HG02981 (cell line): ENCODE measurements at regions not wholly inside any gene's neighbourhood (a gene's known extent, or its start where the extent isn't known, plus 50 kb on each side); places are given as distances from the start of the nearest gene placed in this dataset.

ENCODE experiments used
- ATAC-seq: cut with Tn5 transposase; IDR thresholded peaks from one replicate; pipeline ENCODE4 v1.9.1; 2021; ENCODE audit warnings: mild to moderate bottlenecking, moderate library complexity; ENCODE audit not compliant: unreplicated experiment

DNA sequence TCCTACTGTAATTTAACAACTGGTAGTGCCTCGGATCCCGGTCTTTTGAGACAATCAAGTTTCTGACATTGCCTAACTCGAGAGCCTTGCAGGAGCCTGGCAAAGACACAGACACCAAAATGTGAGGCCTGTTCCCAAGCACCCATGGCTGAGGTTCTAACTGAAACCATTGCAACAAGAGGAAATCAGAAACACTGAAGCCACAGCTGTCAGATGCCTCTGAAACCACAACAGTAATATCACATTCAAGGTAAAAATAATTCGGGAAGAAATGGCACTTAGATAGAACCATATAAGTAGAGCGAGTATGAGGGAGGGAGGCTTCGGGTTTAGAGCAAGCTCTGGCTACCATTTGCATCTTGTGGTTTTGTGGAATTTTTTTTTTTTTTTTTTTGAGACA is 285.9 kb downstream of the FBXO15 start:
- no peak for ATAC-seq

DNA sequence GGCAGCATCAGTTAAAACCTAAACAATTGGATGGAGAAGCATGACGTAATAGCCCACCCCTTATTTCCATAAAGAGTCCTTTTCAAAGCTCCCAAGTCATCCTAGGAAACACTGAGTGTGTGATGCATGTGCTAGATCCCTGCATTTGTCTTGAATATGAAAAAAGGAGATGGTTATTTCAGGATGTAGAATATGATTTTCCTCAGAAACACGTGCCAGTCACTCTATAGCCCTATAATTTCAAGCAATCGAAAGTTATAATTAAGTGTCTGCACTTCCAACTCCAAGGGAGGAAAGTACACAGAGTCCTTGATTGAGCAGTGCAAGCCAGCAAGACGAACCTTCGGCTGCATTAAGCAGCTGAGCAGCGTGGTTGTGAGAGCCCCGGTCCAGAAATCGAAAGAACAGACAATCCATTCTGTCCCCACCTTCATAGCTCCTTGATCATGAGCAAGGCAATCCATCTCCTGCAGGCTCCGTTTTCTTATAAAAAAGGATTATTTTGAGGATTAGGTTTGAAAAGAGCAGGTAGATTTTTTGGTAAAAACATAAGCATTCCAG is 287.7 kb downstream of the FBXO15 start:
- no peak for ATAC-seq

DNA sequence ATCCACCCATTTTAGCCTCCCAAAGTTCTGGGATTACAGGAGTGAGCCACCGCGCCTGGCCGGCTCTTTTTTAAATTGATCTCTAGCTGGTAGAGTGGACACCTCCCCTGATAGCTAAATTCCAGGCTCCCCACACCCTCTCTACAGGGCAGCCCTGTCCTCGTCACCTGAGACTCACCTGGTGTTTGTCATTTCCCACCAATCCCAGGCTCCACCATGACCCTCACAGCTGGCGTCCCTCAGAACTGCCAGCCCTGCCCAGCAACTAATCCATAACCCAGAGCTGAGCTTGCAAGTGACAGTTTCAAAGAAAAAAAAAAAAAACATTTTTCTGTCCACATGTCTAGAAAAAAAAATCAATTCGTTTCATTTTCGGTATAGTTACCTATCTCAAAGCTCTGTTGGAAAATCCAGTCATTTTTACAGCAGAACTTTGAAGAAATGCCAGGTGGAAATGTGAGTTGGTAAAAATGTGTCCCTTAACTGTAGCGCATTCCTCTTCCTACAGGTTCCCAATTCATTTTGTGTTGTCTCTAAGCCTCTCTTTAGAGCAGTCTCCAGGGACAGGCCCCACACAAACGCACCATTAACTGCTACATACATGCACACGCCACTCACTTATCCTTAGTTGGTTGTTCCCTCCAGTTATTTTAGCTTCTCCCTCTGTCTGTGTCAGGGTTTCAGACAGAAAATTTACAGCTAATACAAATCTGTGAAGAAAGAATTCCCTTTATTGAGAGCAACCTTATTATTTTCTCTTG is 294.7 kb downstream of the FBXO15 start:
- no peak for ATAC-seq

DNA sequence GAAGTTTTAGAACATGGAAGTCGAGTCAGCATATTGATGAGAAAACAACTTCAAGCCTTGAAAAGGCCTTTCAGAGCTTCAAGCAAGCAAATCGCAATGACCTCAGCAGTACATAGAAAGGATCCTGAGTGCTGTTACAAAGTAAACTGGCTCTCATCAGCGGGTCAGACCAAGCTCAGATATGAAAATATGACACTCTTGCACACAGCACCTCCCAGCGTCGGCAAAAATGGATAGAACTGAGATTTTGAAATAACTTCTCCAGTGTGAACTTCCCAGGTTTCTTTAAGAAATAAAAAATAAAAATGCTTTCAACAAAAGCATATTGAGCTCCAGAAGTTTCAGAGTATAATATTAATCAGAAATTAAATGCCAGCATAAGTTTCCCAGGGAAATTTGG is 296.9 kb downstream of the FBXO15 start:
- ATAC-seq: no peak

DNA sequence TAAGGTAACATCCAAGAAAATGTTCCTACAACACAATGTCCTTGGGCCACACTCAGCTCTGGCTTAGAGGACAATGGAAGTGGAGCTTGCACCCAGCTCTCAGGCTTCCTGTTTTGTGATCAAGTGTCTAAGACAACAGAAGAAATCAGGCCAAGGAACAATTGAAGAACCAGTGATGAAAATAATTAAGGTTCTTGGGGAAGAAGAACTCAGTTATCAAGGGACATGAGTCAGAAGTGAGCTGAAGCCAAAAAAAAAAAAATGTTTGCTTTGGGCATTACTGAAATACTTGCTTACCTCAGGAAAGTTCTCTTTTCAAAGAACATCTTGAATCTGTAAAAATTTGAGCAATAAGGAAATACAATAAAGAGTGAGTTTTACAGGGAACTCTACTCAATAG is 299.0 kb downstream of the FBXO15 start:
- ATAC-seq: no peak

DNA sequence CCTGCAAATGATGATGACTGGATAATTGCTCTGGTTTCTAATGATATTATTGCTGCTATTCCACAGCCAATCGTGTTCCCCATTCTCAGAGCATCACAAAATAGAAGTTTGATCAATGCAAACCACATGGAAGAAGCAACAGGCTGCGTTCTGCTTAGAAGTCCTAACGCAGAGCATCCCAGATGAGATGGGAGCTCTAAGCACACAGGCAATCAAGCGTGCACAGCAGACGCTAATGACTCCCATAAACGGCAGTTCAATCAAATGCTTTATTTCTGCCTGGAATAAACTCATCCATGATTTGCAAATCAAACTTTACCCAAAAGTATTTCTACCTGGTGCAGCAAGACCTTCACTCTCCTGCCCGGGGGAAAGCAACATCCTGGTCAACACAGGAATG is 304.2 kb downstream of the FBXO15 start:
- ATAC-seq: no peak

DNA sequence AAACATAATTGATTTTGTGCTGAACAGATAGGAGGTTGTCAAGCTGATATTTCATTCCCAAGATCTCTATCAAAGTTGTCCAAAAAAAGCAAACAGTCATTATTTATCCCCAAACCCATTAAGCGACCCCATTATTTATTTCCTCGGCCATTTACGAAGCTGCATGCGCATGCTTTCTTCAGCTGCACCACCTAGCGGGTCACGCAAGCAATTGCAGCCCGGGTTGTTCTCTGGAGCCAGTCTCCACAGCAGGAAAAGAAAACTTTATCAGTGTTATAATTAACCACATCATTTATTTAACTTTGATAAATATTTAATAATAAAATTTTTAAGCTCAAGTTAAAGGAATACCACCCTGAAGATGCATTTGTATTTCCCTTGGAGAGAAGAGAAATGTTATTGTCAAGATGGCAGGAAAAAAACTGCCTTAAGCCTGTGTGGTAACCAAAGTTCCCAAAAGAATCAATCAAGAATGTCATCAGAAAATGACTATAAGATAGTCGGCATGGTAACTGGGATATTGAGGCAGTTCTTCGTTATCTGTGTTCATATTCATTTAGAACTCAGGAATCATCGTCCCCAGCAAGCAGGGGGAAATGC is 304.7 kb downstream of the FBXO15 start:
- peak; percentile 82 for ATAC-seq

DNA sequence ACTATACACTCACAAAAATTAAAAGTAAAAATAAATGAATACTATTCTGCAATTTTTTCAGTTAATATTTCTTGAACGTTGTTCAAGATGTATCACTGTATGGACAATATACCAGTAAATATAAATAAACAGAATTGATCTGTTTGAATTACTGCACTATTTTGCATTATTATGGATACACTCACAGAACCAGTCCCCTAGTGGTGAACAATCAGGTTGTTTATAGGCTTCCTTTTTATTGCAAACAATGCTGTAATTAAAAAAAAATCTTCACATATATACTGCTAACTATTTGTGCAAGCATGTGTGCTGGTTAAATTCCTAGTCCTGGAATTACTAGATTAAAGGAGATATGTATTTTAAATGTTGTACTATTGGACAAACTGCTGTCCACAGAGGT is 306.0 kb downstream of the FBXO15 start:
- no peak for ATAC-seq

DNA sequence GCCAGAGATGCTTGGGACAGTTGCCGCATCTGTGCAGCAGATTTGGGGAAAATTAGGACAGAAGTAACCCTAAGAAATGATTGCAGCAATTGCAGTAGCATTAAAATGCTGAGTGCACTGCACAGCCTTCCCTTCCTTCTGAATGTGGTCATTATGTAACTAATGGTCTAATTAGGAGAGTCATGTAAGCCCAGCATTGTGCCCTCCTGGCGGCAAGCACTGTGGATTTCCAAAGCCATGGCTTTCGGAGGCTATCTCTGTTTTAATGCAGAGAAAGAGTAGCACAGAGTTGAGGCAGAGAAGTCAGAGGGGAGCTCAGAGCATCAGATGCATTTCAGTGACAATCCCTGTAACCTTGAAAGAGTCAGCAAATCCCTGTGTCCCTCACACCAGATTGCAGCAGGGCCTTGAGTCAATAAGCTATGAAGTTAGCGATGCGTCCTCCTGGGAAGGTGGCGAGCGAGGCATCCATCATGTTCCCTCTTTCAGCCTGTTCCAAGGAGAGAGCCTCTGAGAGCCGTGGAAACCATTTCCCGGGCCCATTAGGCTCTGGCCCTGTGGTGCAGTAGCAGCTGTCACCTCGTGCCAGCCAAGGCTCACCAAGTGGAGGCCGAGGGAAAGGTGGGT is 307.2 kb downstream of the FBXO15 start:
- no peak for ATAC-seq

DNA sequence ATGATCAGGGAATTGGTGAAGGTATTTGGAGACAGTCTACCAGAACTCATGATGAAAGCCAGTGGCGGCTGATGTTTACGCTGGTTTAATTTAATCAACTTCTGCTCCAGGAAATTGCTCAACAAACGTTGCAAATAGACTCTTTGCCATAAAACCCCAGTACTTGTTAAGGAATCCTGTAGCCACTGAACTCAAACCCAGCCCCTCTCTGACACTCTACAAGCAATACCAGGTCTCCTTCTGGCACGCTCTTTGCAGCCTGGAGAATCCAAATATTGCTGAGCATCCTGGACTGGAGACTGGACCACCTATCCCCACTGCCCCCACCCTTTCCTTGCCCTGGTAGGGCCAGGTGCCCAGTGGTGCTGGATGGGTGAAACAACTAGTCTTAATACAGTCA is 308.2 kb downstream of the FBXO15 start:
- no peak for ATAC-seq

DNA sequence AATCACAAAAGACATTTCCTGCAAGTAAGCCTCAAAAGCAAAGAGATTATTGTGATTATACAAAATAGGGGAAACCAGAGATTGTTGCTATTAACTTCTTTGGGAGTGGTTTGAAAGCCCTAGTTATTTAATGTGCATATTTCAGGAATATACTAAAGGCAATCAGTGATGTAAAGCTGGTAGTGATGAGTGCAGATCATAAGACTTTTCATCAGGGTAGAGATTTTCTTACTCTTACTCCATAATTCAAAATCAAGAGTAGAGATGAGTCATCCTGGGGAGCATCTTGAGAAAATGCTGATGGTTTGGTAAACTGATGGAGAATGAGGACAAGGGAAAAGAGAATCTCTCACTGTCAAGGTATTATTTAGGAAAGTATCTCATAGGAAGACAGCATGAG is 309.5 kb downstream of the FBXO15 start:
- ATAC-seq: no peak

DNA sequence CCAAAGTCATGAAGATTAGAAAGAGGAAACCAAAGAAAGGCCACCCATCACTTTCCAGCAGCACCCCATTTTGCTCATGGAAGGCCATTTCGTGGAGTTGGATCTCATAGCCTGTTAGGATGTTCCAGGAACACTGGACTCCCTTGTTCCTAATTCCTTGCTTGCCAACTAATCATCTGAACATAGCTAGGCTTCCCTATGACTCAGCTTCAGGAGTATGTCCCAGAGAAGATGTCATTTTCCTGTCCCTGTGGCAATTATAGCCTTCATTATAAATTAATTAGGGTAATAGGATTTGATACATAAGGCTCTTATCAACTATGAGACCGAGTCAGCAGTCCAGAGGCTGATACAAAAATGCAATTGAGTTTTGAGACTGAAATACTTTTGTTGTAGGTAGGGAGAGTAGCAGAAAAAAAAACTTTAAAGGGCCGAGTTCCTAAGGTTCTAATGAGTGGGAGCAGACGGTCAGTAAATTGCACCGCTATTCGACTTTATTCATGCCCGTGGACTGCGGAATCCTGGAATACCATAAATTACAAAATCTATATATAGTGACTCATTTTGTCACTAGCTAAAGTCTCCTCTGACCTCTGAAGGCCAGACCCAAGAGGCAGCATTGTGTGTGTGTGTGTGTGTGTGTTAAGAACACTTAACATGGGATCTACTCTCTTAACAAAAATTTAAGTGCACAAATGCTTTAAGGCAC is 311.8 kb downstream of the FBXO15 start:
- no peak for ATAC-seq

DNA sequence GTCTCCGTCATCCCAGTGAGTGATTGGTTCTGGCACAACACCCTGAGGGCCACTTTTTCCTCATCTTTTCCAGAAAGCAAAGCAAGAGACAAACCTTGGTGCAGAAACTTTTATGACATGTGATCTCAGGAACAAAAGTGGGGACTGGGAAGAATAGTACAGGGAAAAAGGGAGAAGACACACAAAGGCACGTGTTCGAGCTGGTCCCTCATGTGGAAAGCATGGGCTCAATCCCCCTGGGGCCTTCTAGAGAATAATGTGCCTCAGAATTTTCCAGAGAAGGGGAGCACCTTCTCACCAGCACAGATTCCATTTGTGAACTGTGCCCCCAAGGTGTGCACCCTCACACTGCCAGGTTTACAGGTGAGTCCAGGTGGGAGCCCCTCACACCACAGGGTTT is 312.6 kb downstream of the FBXO15 start:
- ATAC-seq: no peak

DNA sequence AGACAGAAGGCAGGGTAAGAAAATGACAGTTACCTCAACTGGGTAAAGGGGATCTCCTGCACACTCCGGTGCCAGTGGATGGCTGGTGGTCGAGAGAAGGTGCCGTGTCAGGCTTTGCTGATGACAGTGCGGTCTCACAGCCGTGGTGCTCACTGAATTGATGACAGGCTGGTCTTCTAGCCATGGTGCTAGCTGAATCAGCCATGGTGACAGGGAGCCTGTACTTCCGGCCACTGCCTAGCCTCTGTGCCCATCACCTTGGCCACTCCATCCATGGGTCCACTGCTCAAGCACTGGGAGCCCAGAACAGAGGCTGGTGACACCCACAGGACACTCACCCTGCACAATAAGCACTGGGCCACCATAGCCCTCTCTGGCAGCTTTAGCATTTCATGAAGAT is 315.9 kb downstream of the FBXO15 start:
- ATAC-seq: no peak

DNA sequence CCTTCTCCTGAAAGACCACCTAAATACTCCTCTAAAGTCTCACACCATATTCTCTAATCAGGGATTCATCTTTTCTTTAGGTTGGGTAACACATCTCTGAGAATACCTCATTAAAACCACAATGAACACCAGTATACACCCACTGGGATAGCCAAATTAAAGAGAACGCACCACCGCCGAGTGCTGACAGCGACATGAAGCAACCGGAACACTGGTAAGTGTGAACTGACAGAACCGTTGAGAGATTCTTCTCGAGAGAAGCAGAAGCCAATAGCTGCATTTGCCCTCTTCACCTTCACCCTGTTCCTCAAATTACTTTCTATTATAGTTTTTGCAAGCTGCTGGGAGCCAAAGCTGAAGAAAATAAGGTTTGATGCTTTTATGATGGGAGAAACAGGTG is 318.5 kb downstream of the FBXO15 start:
- ATAC-seq: no peak

DNA sequence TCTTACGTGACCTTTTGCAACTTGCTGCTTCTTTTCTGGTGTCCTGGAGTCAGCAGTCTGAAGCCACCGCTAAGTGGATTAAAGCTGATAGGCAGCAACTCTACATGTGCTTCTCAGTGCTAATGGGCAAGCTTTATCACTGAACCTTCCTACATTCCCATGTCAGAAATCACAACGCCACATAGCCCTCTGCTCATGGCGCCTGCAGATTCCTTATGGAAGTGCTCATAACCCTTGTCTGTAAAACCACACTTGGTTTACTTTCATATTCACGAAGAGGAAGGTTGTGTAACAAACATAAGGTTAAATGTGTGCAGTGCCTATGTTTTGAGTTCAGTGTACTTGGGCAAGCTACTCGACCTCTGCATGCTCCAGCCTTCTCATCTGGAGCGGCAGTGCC is 319.8 kb downstream of the FBXO15 start:
- no peak for ATAC-seq

DNA sequence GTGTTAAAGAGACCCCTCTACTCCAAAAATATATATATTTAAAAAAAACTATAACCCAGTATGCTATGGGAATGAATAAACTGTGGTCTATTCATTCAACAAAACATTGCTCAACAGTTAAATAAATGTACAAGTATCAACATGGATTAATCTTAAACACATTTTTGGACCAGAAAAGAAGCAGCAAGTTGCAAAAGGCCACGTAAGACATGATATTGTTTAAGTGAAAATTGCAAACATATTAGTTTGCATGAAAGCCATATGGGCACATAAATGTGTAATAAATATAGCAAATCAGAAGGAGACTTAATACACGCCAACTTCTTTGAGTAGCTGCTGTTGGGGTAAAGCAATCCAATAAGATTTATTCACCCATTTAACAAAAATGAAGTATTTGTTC is 321.5 kb downstream of the FBXO15 start:
- ATAC-seq: no peak

DNA sequence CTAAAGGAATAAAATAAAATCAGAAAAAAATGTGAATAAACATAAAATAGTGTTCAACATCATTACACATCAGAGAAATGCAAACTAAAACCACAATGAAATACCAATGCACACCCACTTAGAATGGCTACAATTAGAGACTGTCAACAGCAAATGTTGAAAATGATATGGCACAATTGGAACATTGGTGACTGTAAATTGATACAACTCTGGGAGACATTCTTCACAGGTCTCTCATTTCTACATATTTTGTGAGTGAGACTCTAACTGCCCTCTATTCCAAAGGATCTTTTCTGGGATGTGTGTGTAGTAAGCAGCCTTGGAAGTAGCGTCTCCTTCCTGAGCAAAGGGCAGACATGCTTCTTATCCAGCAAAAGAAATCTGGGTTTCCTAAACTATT is 323.0 kb downstream of the FBXO15 start:
- no peak for ATAC-seq

DNA sequence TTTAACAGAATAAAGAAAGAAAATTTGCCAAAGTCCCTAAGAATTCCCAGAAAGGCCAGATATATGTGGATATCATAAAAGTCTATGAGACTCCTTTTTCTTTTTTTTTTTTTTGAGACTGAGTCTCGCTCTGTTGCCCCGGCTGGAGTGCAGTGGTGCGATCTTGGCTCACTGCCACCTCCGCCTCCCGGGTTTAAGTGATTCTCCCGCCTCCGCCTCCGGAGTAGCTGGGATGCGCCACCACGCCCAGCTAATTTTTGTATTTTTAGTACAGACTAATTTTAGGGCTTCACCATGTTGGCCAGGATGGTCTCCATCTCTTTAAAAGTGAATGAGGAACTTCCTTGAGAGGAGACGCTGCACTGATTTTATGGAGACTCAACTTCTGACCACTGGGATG is 335.2 kb downstream of the FBXO15 start:
- ATAC-seq: no peak

DNA sequence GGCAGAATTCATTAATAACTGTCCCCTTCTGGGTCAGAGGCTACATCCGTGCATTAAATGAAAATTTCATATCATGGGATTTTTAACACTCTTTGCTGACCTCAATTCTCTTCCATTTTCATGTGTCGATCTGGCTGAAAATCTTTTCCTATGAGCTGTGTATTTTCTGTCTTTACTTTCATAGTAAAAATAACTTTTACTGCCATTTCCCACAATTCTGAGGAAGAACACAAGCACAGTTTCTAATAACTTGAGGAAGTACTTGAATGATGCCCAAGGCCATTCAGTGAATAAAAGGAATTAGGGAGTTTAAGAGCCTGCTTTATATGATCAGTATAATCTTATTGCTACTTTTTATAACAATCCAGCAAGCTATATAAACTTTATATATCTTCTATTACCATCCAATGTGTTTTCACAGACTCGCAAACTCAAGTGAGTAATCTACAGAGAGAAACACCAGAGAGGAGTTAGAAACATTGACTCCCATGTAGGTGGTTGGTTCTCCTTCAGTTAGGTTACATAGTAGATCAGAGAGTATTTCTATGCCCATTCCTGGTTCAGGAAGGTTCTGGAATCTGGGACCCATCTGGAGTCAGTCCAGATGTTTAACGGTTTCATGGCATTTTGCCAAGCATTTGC is 340.0 kb downstream of the FBXO15 start:
- ATAC-seq: no peak

DNA sequence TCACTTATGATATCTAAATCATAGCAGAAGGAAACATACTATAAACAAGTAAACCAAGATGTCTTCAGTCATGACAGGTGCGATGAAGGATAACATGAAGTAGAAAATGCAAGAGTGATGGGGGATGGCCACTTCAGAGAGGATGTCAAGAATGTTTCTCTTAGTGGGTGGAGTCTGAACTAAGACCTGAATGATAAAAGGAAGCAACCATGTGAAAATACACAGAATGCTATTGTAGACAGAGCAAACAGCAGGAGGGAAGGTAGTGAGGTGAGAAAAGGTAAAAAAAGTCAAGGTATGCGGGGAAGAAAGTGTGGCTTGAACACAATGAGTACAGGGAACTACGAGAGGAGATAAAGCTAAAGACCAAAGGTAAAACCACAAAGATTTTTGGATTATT is 341.6 kb downstream of the FBXO15 start:
- ATAC-seq: no peak
